Right cardiac atrium (tissue), 5 donors: ENCODE measurements at regions not wholly inside any gene's neighbourhood (a gene's known extent, or its start where the extent isn't known, plus 50 kb on each side); places are given as distances from the start of the nearest gene placed in this dataset.

Source experiments
- ATAC-seq, 2 donors: fragments of 200-7000 bp; cut with Tn5 transposase; one replicate each; pipeline versions ENCODE4 v1.8.0 to v1.9.1; 2020; ENCODE audit warnings: moderate library complexity in 2 of 2, mild to moderate bottlenecking in 1 of 2
- DNase-seq, 3 donors: peaks; one replicate each; pipeline ENCODE4 v3.0.0-alpha.2; 2020
- H3K27ac ChIP-seq: one replicate; pipeline ENCODE4 v1.5.1; 2013; ENCODE audit warnings: mild to moderate bottlenecking, low read length, control low read depth, moderate library complexity
- H3K27me3 ChIP-seq: one replicate; pipeline ENCODE4 v1.6.1; 2013; ENCODE audit not compliant: control insufficient read depth, insufficient read depth
- H3K4me1 ChIP-seq: one replicate; pipeline ENCODE4 v1.6.1; 2013; ENCODE audit warnings: low read length; ENCODE audit not compliant: control insufficient read depth, insufficient read depth
- H3K4me3 ChIP-seq: one replicate; pipeline ENCODE4 v1.5.1; 2013; ENCODE audit warnings: low read length, control low read depth
- H3K9me3 ChIP-seq: one replicate; pipeline ENCODE4 v1.6.1; 2013; ENCODE audit warnings: low read length; ENCODE audit not compliant: control insufficient read depth
- WGBS: extraction: QIAGEN DNeasy Blood & Tissue Kit; methylation state at CpG from one replicate; pipeline ENCODE4 v1.1.7; 2013; 5-methylcytosine and 5-hydroxymethylcytosine counted together
- intact Hi-C, 4 donors: fragments of 100-400 bp; cut with DNase I; formaldehyde crosslinking; loops; one replicate each; pipeline versions ENCODE4 v1.11.0 to v1.14.0; 2022 to 2023
- donor health status: healthy with polysubstance abuse.
- donor health status: DM: no; HTN: yes; CAD: no.
- donor health status: DM: no; HTN: no; CAD: no.
- donor health status: DM: no; HTN: yes; CAD: no; lungs with severe emphysema.
- donor health status: DM: yes; HTN: yes; CAD: no.

- 91% methylated on average over 7 of the region's 7 CpGs for WGBS
- Histone ChIP-seq H3K4me3 (no peak overlapping the region), H3K4me1 (peaks cover 5% of the 10 kb centered on the region), H3K9me3 (no peaks in the 10 kb centered on the region), H3K27me3 (no peaks in the 10 kb centered on the region), H3K27ac (no peak overlapping the region)
- ATAC-seq: no peak
- intact Hi-C loops: no loop called here
- DNase-seq: no peak
These were observed 510.5 kb upstream of the PROK2 start for GRCh38 chr3:72295276-72295961.

DNA sequence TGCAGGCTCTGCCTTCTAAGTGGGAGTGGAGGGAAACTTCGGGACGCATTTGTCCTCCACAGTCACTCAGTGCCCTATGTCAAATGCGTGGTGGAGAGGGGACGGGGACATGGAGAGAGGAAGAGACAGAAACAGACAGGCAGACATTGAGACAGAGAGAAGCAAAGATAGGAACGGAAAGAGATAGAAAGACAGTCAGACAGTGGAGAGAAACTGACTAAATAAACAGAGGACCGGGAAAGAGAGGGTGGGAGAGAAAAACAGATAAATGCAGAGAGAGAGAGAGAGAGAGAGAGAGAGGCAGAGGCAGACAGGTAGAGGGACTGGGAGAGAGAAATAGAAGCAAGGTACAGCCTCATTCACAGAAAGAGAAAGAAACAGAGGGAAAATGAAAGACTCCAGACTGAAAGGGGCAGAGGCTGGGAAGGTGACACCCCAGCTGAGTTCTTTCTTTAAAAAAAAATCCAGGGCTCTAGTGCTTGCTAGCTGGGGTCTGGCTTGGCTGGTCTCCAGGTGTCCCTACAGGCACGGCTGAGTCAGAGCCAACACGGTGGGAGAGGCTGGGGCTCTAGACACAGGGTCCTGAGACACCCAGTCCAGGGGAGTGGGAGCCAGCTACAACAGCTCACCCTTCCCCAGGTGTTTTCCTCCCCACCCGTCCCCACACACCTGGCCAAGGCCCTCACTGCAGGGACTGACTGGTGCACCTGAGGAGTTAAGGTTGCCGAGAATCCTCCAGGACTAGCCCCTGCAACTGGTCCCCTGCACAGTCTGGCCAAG, 506.1 kb upstream of the PROK2 start:
- WGBS: 67% methylated on average over 10 of the region's 10 CpGs
- intact Hi-C loops: no loop called here
- Histone ChIP-seq H3K9me3 (no peaks in the 10 kb centered on the region), H3K27me3 (no peaks in the 10 kb centered on the region), H3K4me1 (peaks cover 2% of the 10 kb centered on the region), H3K4me3 (no peak overlapping the region), H3K27ac (no peak overlapping the region)
- ATAC-seq: no peak
- DNase-seq: no peak

DNA sequence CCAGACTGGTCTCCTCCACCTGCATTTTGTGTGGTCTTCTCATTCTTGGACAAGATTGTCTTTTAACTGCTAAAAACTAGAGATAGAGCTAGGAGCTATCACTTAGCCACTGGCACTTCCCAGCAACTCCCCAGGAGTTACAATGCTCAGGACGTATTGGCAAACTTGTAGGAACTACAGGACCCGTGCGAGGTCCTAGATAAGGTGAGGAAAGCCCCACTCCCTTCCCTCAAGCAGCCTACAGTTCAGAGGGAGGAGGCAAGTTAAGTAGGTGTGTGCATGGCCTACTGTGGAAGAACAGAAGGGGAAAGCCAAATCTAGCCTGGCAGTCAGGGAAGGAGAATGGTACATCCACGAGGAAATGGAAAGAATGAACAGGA, 504.7 kb upstream of the PROK2 start:
- Histone ChIP-seq H3K27ac (no peak overlapping the region), H3K9me3 (no peaks in the 10 kb centered on the region), H3K4me1 (peaks cover 2% of the 10 kb centered on the region), H3K4me3 (no peak overlapping the region), H3K27me3 (no peaks in the 10 kb centered on the region)
- intact Hi-C loops: no loop called here
- DNase-seq (no peak), ATAC-seq (peak in 1 of 2 donors; percentile 32)
- 64% methylated on average over 4 of the region's 4 CpGs for WGBS

GRCh38 chr3:72288955-72289691, 504.2 kb upstream of the PROK2 start:
- intact Hi-C loops: no loop called here
- peaks cover 2% of the 10 kb centered on the region for H3K4me1 ChIP-seq
- 27% methylated on average over 25 of the region's 25 CpGs for WGBS
- H3K27ac ChIP-seq: no peak overlapping the region
- peak overlapping the region; percentile 30 for H3K4me3 ChIP-seq
- H3K27me3 ChIP-seq: no peaks in the 10 kb centered on the region
- peak; percentile 35 to 71 (median 63) for DNase-seq
- no peaks in the 10 kb centered on the region for H3K9me3 ChIP-seq
- peak; percentile 45 to 55 for ATAC-seq

GRCh38 chr3:72287956-72288355, 503.0 kb upstream of the PROK2 start:
- H3K27me3 ChIP-seq: no peaks in the 10 kb centered on the region
- intact Hi-C loops: no loop called here
- no peak for DNase-seq

DNA sequence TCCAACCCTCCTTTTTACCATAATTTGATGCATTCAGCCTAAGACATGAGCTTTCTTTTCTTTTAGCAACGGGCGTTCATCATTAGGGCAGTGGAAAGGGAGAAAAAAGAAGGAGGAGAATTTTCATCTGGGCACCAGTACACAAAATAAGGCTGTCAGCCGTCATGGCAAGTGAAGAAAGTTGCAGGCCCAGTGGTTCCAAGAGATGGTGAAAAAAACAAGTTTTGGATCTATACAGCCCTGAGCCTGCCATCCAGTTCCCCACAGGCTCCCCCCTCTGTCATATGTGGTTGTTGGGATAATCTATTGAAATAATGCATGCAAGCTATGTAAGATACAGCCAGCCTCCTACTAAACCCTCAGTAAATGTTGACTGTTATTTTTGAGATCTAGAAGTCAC, 500.6 kb upstream of the PROK2 start:
- Histone ChIP-seq H3K9me3 (no peaks in the 10 kb centered on the region), H3K4me1 (peaks cover 2% of the 10 kb centered on the region), H3K27me3 (no peaks in the 10 kb centered on the region), H3K4me3 (no peak overlapping the region), H3K27ac (no peak overlapping the region)
- no peak for DNase-seq
- intact Hi-C loops: no loop called here
- no peak for ATAC-seq
- 71% methylated on average over 3 of the region's 3 CpGs for WGBS

More at GRCh38 chr3:72287956-72288355, 503.0 kb upstream of the PROK2 start:
- Histone ChIP-seq H3K4me3 (no peak overlapping the region), H3K27ac (no peak overlapping the region), H3K4me1 (peaks cover 2% of the 10 kb centered on the region), H3K9me3 (no peaks in the 10 kb centered on the region)
- 39% methylated on average over 1 of the region's 1 CpG for WGBS
- ATAC-seq: no peak

DNA sequence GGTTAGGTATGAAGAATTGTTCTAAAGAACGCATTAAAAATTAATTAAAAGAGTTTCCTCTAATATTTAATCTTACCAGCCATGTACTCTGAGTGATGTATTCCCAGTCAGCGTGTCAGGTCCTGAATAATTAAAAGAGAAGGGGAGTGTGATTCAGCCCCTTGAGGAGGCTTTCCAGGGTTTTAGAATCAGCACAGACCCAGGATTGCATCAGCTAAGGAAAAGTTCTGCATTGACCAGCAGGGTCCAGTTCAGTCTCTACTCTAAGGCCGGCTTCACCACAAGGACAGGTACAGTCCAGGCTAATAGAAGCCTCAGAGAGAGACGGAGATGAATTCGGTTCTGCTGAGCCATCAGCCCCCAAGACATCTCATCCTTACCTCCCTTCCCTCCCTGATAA, 499.5 kb upstream of the PROK2 start:
- intact Hi-C loops: no loop called here
- DNase-seq: no peak
- Histone ChIP-seq H3K27me3 (no peaks in the 10 kb centered on the region), H3K27ac (no peak overlapping the region), H3K9me3 (no peaks in the 10 kb centered on the region), H3K4me3 (no peak overlapping the region), H3K4me1 (peaks cover 3% of the 10 kb centered on the region)
- 72% methylated on average over 5 of the region's 5 CpGs for WGBS
- no peak for ATAC-seq

DNA sequence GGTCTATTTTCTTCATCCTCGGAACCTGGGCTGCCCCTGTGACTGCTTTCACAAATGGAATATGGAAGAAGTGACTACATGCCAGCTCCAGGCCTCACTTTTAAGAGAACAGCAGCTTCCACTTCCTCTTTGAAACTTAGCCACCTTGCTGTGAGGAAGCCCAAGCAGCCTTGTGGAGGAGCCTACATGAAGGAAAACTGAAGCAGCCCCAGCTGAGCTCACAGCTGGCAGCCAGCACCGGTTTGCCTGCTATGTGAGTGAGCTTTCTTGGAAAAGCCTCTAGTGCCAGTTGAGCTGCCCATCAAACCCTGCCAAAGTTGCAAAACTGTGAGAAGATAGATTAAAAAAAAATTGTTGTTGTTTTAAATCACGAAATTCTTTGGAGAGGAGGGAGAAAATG, 498.0 kb upstream of the PROK2 start:
- no peak overlapping the region for H3K27ac ChIP-seq
- no peaks in the 10 kb centered on the region for H3K9me3 ChIP-seq
- peaks cover 2% of the 10 kb centered on the region for H3K4me1 ChIP-seq
- ATAC-seq: no peak
- H3K27me3 ChIP-seq: no peaks in the 10 kb centered on the region
- H3K4me3 ChIP-seq: no peak overlapping the region
- WGBS: 85% methylated on average over 3 of the region's 3 CpGs
- DNase-seq: no peak
- intact Hi-C loops: no loop called here

- no peaks in the 10 kb centered on the region for H3K27me3 ChIP-seq
- H3K4me1 ChIP-seq: peaks cover 2% of the 10 kb centered on the region
- no peak overlapping the region for H3K27ac ChIP-seq
- H3K9me3 ChIP-seq: no peaks in the 10 kb centered on the region
- ATAC-seq (no peak), DNase-seq (no peak)
- no peak overlapping the region for H3K4me3 ChIP-seq
- WGBS: 84% methylated on average over 5 of the region's 5 CpGs
- intact Hi-C loops: no loop called here
These were observed 496.6 kb upstream of the PROK2 start for GRCh38 chr3:72281551-72281950.

- ATAC-seq: no peak
- Histone ChIP-seq H3K9me3 (no peaks in the 10 kb centered on the region), H3K4me1 (peaks cover 2% of the 10 kb centered on the region), H3K4me3 (no peak overlapping the region), H3K27me3 (no peaks in the 10 kb centered on the region), H3K27ac (no peak overlapping the region)
- intact Hi-C loops: no loop called here
- no peak for DNase-seq
- 75% methylated on average over 6 of the region's 6 CpGs for WGBS
These were observed 495.9 kb upstream of the PROK2 start for GRCh38 chr3:72280876-72281275.

DNA sequence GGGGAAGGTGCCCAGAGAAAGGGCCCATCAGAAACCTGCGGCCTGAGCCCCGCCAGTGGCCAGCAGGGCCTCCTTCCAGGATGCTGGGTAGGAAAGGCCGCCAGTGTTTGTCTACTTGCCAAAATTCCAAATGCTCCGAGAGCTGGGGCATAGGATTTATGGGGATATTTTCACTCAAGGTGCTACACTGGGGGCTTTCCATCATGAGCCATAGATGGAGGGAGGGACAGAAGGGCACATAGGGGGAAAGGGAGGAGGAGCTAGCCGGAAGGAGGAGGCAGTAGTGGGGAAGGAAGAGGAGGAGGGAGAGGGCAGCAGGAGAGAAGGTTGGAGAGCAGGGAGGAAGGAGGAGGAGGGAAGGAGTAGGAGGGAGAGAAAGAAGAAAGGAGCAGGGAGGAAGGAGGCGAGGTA, 494.7 kb upstream of the PROK2 start:
- H3K27ac ChIP-seq: no peak overlapping the region
- WGBS: 67% methylated on average over 6 of the region's 6 CpGs

More for the DNA sequence above, 494.7 kb upstream of the PROK2 start:
- Histone ChIP-seq H3K4me1 (peaks cover 2% of the 10 kb centered on the region), H3K27me3 (no peaks in the 10 kb centered on the region), H3K4me3 (no peak overlapping the region), H3K9me3 (no peaks in the 10 kb centered on the region)
- ATAC-seq: no peak
- intact Hi-C loops: no loop called here
- no peak for DNase-seq
